Upper lobe of left lung (tissue), 4 donors: ENCODE measurements at regions not wholly inside any gene's neighbourhood (a gene's known extent, or its start where the extent isn't known, plus 50 kb on each side); places are given as distances from the start of the nearest gene placed in this dataset.

Experiments used
- CTCF ChIP-seq, 6 experiments: fragments of 450-650 bp in 4 of 6; fragments of 200-600 bp in 2 of 6; sonication (generic) in 2 of 6; IDR thresholded peaks; one replicate each; pipeline ENCODE4 v1.5.1; 2016 to 2019; ENCODE audit warnings: antibody characterized with exemption in 6 of 6
- EP300 ChIP-seq, 4 donors: sonication (generic); formaldehyde crosslinking; IDR thresholded peaks; one replicate each; pipeline ENCODE4 v1.5.1; 2017; ENCODE audit warnings: antibody characterized with exemption in 4 of 4, control low read depth in 2 of 4
- POLR2A ChIP-seq, 4 donors: fragments of 450-650 bp; IDR thresholded peaks; one replicate each; pipeline ENCODE4 v1.5.1; 2016 to 2017; ENCODE audit warnings: antibody characterized with exemption in 4 of 4, mild to moderate bottlenecking in 2 of 4
- POLR2AphosphoS5 ChIP-seq, 2 donors: sonication (generic); formaldehyde crosslinking; IDR thresholded peaks; one replicate each; pipeline ENCODE4 v1.5.1; 2017; ENCODE audit warnings: antibody characterized with exemption in 2 of 2

- TF ChIP-seq POLR2AphosphoS5 (IDR thresholded peaks at IDR 0.05) = no peak
- TF ChIP-seq CTCF (IDR thresholded peaks at IDR 0.05) = no peak
- no peak for TF ChIP-seq POLR2A (IDR thresholded peaks at IDR 0.05)
- TF ChIP-seq EP300 (IDR thresholded peaks at IDR 0.05) = no peak
Observed at GRCh38 chr2:186365406-186365805, 120.7 kb upstream of the ZC3H15 start.
